Glutamatergic neuron (in vitro differentiated cells): ENCODE measurements at regions not wholly inside any gene's neighbourhood (a gene's known extent, or its start where the extent isn't known, plus 50 kb on each side); places are given as distances from the start of the nearest gene placed in this dataset.

Experiments used
- DNase-seq: peaks from one replicate; pipeline ENCODE4 v3.0.0; 2022
- H3K27ac Mint-ChIP-seq: one replicate; pipeline ENCODE4 v1.8.0; 2020; ENCODE audit warnings: mild to moderate bottlenecking, mixed read lengths, inconsistent platforms; ENCODE audit not compliant: unreplicated experiment
- H3K27me3 Mint-ChIP-seq: one replicate; pipeline ENCODE4 v1.8.0; 2020; ENCODE audit warnings: mild to moderate bottlenecking, moderate library complexity, mixed read lengths, inconsistent platforms; ENCODE audit not compliant: unreplicated experiment
- H3K36me3 Mint-ChIP-seq: one replicate; pipeline ENCODE4 v1.8.0; 2020; ENCODE audit warnings: mild to moderate bottlenecking, mixed read lengths, inconsistent platforms; ENCODE audit not compliant: unreplicated experiment
- H3K4me1 Mint-ChIP-seq: one replicate; pipeline ENCODE4 v1.8.0; 2020; ENCODE audit warnings: mild to moderate bottlenecking, low read depth, mixed read lengths, inconsistent platforms; ENCODE audit not compliant: unreplicated experiment
- H3K4me3 Mint-ChIP-seq: one replicate; pipeline ENCODE4 v1.8.0; 2020; ENCODE audit warnings: mild to moderate bottlenecking, mixed read lengths, inconsistent platforms; ENCODE audit not compliant: unreplicated experiment
- H3K9me3 Mint-ChIP-seq: one replicate; pipeline ENCODE4 v1.8.0; 2020; ENCODE audit warnings: mild to moderate bottlenecking, moderate library complexity, mixed read lengths, inconsistent platforms; ENCODE audit not compliant: unreplicated experiment
- CTCF ChIP-seq: fragments of 200-600 bp; sonication (generic); IDR thresholded peaks from one replicate; pipeline ENCODE4 v1.5.0; 2021; ENCODE audit not compliant: partially characterized antibody, unreplicated experiment

- TF ChIP-seq CTCF, result no peak
- no peaks in the 10 kb centered on the region for H3K27me3 Mint-ChIP-seq
- H3K4me1 Mint-ChIP-seq, result no peaks in the 10 kb centered on the region
- H3K27ac Mint-ChIP-seq, result no peak overlapping the region
- no peaks in the 10 kb centered on the region for H3K9me3 Mint-ChIP-seq
- no peaks in the 10 kb centered on the region for H3K36me3 Mint-ChIP-seq
- H3K4me3 Mint-ChIP-seq, result no peak overlapping the region
- no peak for DNase-seq
These were observed 258.7 kb downstream of the TTC32 start for GRCh38 chr2:19643117-19643518.

GRCh38 chr2:19642501-19642900 is 259.3 kb downstream of the TTC32 start:
- no peak for DNase-seq
- H3K36me3 Mint-ChIP-seq, result no peaks in the 10 kb centered on the region
- H3K27me3 Mint-ChIP-seq, result no peaks in the 10 kb centered on the region
- no peaks in the 10 kb centered on the region for H3K9me3 Mint-ChIP-seq
- TF ChIP-seq CTCF, result no peak
- no peaks in the 10 kb centered on the region for H3K4me1 Mint-ChIP-seq
- no peak overlapping the region for H3K27ac Mint-ChIP-seq
- H3K4me3 Mint-ChIP-seq, result no peak overlapping the region

GRCh38 chr2:19635951-19636510 is 265.8 kb downstream of the TTC32 start:
- no peak for DNase-seq
- Mint-ChIP-seq H3K4me3 (no peak overlapping the region), H3K4me1 (no peaks in the 10 kb centered on the region), H3K36me3 (no peaks in the 10 kb centered on the region), H3K27ac (no peak overlapping the region), H3K9me3 (no peaks in the 10 kb centered on the region), H3K27me3 (no peaks in the 10 kb centered on the region)
- TF ChIP-seq CTCF, result no peak

GRCh38 chr2:19632403-19632991 is 269.3 kb downstream of the TTC32 start:
- no peak for TF ChIP-seq CTCF
- DNase-seq, result no peak
- H3K36me3 Mint-ChIP-seq, result no peaks in the 10 kb centered on the region
- H3K4me1 Mint-ChIP-seq, result no peaks in the 10 kb centered on the region
- no peak overlapping the region for H3K27ac Mint-ChIP-seq
- no peak overlapping the region for H3K4me3 Mint-ChIP-seq
- H3K9me3 Mint-ChIP-seq, result no peaks in the 10 kb centered on the region
- no peaks in the 10 kb centered on the region for H3K27me3 Mint-ChIP-seq

- no peak overlapping the region for H3K4me3 Mint-ChIP-seq
- no peaks in the 10 kb centered on the region for H3K4me1 Mint-ChIP-seq
- H3K27ac Mint-ChIP-seq, result no peak overlapping the region
- no peaks in the 10 kb centered on the region for H3K27me3 Mint-ChIP-seq
- no peaks in the 10 kb centered on the region for H3K36me3 Mint-ChIP-seq
- TF ChIP-seq CTCF, result no peak
- H3K9me3 Mint-ChIP-seq, result no peaks in the 10 kb centered on the region
- DNase-seq, result no peak
These were observed 269.9 kb downstream of the TTC32 start for GRCh38 chr2:19631871-19632270.
